ENCODE measurements at regions not wholly inside any gene's neighbourhood (a gene's known extent, or its start where the extent isn't known, plus 50 kb on each side); places are given as distances from the start of the nearest gene placed in this dataset.

GRCh38 chrX:94633237-94633636, 959.2 kb downstream of the FAM133A start:
- no peak overlapping the region for H3K4me3 ChIP-seq (ENCODE audit: extremely low read depth in 1 of 4, insufficient read depth in 2 of 4, low read depth in 3 of 4, low read length in 4 of 4)
- H4K20me1 ChIP-seq (replicated peaks in 1 of 2; ENCODE audit: control insufficient read depth in 1 of 2, insufficient read depth in 2 of 2, low read length in 2 of 2), result no peaks in the 10 kb centered on the region
- no peak overlapping the region for H2BK15ac ChIP-seq (ENCODE audit: low read length)
- FAIRE-seq (no peak), DNase-seq (ENCODE audit: low read depth in 1 of 2, low spot score in 2 of 2) (no peak)
- ChIA-PET CTCF (ENCODE audit: partially characterized antibody) (interaction anchor here (0.6 to 1.4 kb wide), 4 partner anchors 179 to 1156 kb away, joined by 3 to 4 read pairs (median 3); no protein-coding TSS in a partner anchor), POLR2A (ENCODE audit: partially characterized antibody) (interaction anchor here (0.7 kb wide), 1 partner anchor 582 kb away, joined by 3 read pairs; no protein-coding TSS in a partner anchor)
- no peak overlapping the region for H2BK120ac ChIP-seq (replicated peaks; ENCODE audit: low read depth, low read length)
- H2BK20ac ChIP-seq (ENCODE audit: low read length), result no peak overlapping the region
- TF ChIP-seq CHD2 (IDR thresholded peaks at IDR 0.05; ENCODE audit: low read length) (no peak), RAD21 (IDR thresholded peaks at IDR 0.05 in 1 of 2, conservative IDR thresholded peaks at IDR 0.05 in 1 of 2; ENCODE audit: low read depth in 2 of 2, low read length in 2 of 2) (peak in 1 of 2 experiments; percentile 32; a peak in 3 of 4 replicates)
- no peak overlapping the region for H3K27ac ChIP-seq (ENCODE audit: low read depth, low read length)
- no peaks in the 10 kb centered on the region; a peak in 1 of 4 replicates for H3K79me2 ChIP-seq (ENCODE audit: control insufficient read depth in 1 of 2, insufficient read depth in 2 of 2, low read length in 2 of 2)
- H4K8ac ChIP-seq (ENCODE audit: extremely low read depth, insufficient read depth, low read length), result no peak overlapping the region
- no peak overlapping the region for H3K4me2 ChIP-seq (ENCODE audit: insufficient read depth in 1 of 2, low read depth in 2 of 2, low read length in 2 of 2)
- no peak overlapping the region for H4K5ac ChIP-seq (ENCODE audit: insufficient read length, low read depth, low read length)
- H3K36me3 ChIP-seq (ENCODE audit: control insufficient read depth in 2 of 4, insufficient read depth in 4 of 4, low read length in 3 of 4), result peaks cover 0 to 19% (median 5%) of the 10 kb centered on the region in 4 experiments; a peak in 3 of 8 replicates
- no peaks in the 10 kb centered on the region for H3K79me1 ChIP-seq (ENCODE audit: low read depth, low read length)
- H2BK5ac ChIP-seq (ENCODE audit: low read depth, low read length), result no peak overlapping the region
- H3K56ac ChIP-seq (replicated peaks; ENCODE audit: insufficient read length, low read depth, low read length), result no peak overlapping the region
- no peak overlapping the region for H2BK12ac ChIP-seq (ENCODE audit: low read depth, low read length)
- no peak overlapping the region for H3K18ac ChIP-seq (ENCODE audit: extremely low read depth, low read length)
- H4K91ac ChIP-seq (replicated peaks; ENCODE audit: insufficient read length, low read length), result no peak overlapping the region
- H3K23me2 ChIP-seq (ENCODE audit: low read depth, low read length), result no peaks in the 10 kb centered on the region
- no peaks in the 10 kb centered on the region for H3K27me3 ChIP-seq (replicated peaks in 1 of 4; ENCODE audit: control insufficient read depth in 3 of 4, extremely low read depth in 1 of 4, insufficient read depth in 3 of 4, low read length in 3 of 4)
- H3K14ac ChIP-seq (ENCODE audit: insufficient read length), result no peak overlapping the region
- no peak overlapping the region for H3K23ac ChIP-seq (ENCODE audit: insufficient read length)
- H2AK5ac ChIP-seq (ENCODE audit: low read depth, low read length), result no peak overlapping the region
- H3K4me1 ChIP-seq (replicated peaks in 1 of 4; ENCODE audit: control insufficient read depth in 3 of 4, insufficient read depth in 4 of 4, low read length in 3 of 4), result peaks cover 0 to 8% (median 0%) of the 10 kb centered on the region in 4 experiments; a peak in 2 of 7 replicates
- H3K9me3 ChIP-seq (ENCODE audit: insufficient read depth in 2 of 2, low read depth in 1 of 2, low read length in 1 of 2), result peaks cover 15 to 21% of the 10 kb centered on the region in 2 experiments
- no peak overlapping the region for H3K9ac ChIP-seq (replicated peaks in 1 of 4; ENCODE audit: extremely low read depth in 1 of 4, low read depth in 3 of 4, low read length in 3 of 4)
- no peak overlapping the region for H3K4ac ChIP-seq (replicated peaks; ENCODE audit: insufficient read length, low read depth, low read length)
- no peak overlapping the region for H2AFZ ChIP-seq (ENCODE audit: low read length)

All from H1 (cell line).